Cerebellar cortex (tissue), 1 donor: ENCODE measurements at regions not wholly inside any gene's neighbourhood (a gene's known extent, or its start where the extent isn't known, plus 50 kb on each side); places are given as distances from the start of the nearest gene placed in this dataset.

ENCODE experiments used
- DNase-seq: peaks from one replicate; pipeline ENCODE4 v3.0.0-alpha.2; 2015; ENCODE audit warnings: low spot score

DNA sequence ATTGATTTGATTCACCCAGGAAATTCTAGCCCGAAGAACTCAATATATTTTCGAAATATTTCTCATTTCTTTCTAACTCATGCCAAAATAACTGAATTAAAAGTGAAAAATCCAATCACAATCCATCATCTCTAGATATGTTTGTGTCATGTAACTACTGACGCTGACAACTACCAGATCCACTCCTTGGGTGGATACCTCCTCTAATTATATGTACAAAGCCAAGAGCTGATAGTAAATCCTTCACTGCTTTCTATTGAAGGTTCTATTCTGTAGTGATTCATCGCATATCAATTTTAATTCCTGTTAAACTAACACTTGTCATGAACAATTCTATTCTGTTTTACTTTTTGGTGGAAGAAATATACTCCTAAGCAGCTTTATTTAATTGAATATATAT is 1056.6 kb upstream of the NXPH2 start:
- no peak for DNase-seq

DNA sequence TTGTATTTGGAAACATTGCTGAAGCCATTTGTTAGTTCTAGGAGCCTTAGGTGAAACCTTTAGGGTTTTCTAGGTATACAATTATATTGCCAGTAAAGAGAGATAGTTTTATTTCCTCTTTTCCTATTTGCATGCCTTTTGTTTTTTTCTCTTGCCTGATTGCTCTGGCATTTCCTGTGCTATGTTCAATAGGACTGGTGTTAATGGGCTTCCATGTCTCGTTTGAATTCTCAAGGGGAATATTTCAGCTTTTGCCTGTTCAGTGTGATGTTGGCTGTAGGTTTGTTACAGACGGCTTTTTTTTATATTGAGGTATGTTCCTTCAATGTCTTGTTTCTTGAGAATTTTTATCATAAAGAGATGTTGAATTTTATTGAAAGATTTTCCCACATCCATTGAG is 1054.9 kb upstream of the NXPH2 start:
- DNase-seq = no peak

DNA sequence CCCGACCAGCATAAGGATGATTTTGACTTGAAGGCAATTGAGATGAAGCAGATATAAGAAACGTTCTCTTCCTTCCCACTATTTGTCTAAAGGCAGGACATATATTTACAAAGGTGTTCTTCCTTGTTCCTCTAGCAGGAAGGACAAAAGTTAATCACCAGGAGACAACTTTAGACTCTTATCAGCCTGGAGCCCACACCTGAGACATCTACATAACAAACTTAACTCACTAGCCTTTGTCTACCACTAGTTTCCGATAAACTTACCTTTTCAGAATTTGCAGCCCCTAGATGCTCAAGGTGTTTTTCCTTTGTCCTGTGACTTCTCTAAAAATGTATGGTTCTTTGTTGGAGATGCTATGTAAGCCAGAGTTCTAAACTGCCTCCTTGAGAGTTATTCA is 1047.8 kb upstream of the NXPH2 start:
- no peak for DNase-seq

DNA sequence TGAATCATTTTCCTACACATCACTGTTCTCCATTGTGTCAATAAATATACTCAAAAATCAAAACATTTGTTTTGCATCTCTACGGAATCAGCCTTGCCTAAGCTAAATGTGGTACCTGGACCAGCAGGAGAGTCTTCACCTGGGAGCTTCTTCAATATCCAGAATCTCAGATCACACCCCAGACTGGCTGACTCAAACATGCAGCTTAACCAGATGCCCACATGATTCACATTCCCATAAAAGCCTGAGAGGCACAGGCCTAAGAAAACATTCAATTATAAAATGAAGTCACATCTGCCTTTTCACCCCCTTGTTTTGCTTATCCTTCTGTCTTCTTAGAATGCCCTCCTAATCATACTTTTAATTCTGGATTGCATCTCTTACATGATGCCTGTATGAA is 1045.5 kb upstream of the NXPH2 start:
- DNase-seq = no peak

DNA sequence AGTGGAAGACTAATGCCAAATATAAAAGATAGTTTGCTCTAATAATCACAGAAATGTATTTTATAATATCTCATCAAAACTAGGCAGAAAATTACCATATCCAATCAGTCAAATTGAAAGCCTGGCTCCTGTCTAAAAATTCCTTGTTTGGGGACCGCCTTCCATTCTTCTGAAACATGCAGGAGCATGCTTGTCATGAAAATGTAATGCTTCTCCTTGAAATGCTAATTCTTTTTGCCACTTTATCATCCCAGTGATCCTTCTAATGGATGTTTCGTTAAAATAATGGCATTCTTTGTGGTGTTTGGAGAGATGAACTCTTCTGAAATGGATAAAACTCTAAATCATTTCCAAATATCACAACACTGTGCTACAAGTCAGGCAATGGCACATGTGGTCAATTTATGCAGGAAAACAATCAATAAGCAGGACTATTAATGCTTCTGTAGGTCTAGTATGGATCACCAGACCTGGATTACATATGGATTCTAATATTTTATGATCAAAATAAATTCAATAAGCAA is 1039.1 kb upstream of the NXPH2 start:
- no peak for DNase-seq

DNA sequence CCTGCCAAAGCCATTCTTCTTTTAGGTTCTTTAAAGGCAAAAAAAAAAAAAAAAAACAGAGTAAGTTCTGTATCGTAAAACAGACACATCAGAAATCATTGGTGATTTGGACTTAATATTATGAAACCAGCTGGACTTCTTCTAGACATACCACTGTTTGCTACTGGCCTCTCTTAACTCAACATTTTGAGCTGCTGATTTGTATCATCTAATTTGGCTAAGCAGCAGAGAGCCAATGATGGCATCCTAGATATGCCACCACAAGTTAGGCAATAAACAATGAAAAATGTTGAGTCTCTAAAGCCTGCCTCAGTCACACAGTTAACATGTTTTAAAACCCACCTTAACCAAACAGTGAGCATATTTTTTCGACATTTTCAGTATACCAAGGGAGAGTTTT is 1034.3 kb upstream of the NXPH2 start:
- DNase-seq = no peak

DNA sequence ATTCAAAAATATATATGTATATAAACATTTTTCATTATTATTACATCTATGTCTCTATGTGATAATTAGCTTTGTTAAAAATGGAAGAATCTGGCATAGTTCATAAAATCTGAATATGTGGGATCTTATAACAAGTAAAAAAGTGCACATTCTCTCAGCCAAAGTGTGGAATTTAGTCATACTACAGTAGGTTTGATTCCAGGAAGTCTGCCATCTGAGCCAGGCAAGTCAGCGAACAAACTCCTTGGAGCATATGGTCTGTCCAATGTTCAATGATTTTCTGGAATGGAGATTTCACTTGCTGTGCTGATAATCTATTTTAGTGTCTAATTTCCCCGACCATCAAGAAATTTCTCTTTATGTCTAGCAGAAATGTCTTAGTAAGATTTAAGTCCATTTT is 1033.2 kb upstream of the NXPH2 start:
- DNase-seq = peak; percentile 21

DNA sequence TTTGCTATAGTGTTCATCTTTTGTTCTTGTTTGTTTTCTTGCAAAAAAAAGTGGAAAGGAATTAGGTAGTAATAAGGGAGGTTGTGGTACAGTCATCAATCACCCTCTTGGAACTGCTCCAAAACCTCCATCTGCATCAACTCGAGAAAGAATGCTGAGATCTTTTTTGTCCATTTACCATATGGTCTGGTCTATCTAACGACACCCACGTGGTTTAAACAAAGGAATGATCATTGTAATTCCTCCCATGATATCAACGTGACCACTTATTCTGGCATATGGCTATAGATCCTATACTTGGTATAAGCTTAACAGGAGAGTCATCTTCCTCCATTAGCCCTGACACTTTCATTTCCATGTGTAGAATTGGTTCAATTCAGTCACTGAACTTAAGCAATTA is 1025.3 kb upstream of the NXPH2 start:
- no peak for DNase-seq

DNA sequence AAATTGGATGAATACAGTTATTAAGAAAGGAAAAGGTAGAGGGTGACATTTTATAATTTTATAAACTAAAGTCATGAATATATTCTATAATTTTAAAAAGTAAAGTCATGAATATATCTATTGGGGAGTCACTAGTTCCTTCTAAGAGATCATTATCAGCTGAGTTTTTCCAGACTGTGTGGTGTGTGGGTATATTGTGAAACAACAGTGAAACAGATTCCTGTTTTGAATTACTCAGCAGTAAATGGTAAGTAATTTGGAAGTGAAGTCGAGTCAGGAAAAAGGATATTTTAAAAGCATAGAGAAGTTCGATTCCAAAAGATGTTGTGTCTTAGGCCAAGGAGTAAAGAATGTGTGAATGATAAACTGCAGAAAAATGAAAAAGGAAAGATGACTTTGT is 1018.2 kb upstream of the NXPH2 start:
- DNase-seq = no peak

DNA sequence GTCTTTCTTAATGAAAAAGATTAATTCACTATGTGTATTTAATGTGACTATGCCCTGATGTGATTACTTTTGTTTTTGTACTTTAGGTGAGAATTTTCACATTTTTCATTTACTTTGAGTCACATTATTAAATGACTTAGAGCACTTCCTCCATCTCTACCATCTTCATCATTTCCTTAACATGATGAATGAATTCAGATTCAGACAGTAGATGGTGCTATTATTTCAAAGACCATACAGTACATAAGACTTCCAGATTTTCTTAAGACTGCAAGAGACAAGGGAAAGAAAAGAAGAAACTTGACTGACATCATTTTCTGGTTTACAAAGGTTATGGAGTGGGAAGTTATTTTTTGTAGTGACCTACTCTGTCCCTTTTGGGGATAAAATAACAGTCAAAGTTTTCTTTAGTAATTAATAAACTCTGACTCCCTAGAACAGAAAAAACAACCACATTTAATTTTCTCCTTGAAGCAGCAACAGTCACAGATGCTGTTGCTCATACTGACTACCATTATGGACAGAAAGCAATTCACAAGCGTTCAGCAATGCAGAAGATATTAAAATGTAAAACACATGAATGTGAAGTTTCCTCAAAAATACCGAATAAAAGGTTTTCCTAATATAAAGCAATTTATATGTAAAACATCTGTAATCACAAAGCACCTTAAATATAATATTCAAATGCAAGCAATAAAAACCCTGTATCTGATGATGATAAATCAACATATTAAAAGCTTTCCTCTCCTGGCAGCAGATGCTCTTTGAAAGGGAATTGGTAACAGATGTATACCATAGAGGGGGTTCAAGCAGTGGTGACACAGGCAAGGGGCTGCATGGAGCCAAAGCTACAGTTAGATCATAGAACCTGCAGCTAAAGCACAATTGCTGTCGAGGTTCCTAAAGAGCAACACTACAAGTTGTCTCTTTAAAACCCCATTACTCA is 1010.9 kb upstream of the NXPH2 start:
- peak; percentile 64 for DNase-seq

DNA sequence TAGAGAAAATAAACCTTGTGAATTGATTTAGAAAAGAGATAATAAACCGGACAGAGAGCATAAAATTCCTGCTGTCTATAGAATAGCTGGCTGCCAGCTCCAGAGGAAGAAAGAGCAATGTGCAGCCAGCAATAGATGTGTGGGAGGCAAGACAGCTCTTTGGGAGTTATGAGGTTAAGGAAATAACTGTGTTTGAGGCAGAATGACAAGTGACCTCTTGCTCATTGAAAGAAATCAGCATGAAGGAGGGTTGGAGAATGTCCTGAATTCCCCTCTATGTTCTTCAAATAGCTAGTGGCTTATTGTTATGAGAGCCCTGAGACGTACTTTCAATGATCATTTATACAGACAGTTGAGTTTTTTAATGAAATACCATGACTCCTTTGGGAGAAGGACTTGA is 1009.9 kb upstream of the NXPH2 start:
- no peak for DNase-seq

DNA sequence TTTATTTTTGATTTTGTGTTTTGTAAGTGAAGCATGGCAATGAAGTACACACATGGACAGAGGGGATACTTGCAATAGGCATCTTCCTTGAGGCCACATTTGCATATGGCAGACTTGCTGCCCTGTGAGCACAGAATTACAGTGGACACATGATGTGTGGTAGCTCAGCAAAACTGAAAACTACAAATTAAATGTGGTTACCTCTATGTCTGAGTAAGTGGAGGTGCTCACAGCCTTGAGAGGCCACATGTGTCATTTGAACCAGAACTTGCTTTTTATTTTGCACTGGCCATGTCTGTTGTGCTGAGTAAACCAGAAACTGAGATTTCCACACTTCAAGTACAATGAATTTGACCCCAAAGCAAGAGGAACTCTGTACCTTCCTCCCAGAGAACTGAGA is 998.5 kb upstream of the NXPH2 start:
- DNase-seq = no peak

DNA sequence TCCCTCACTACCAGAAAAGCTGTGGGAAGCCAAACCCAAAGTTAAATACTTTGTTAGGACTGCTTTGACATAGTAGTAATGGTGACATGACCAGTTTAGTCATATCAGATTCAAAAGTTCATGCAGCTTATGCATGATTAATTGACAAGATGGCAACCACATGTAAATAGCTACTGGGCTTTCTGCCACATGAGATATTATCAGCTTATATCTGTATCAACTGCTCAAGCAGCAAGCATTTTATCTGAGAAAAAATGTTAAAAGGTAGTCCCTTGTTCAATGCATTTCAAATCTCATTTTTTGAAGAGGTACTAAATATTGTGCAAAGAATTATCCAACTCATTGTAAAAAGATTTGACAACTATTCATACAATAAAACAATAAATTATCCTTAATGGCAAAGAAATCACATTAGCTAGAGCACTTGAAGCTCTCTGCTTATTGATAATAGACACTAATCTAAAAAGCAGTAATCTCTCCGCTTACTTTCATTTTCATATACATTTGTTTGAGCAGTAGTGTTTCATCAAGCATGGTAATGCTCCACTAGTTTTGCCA is 993.6 kb upstream of the NXPH2 start:
- DNase-seq = no peak

DNA sequence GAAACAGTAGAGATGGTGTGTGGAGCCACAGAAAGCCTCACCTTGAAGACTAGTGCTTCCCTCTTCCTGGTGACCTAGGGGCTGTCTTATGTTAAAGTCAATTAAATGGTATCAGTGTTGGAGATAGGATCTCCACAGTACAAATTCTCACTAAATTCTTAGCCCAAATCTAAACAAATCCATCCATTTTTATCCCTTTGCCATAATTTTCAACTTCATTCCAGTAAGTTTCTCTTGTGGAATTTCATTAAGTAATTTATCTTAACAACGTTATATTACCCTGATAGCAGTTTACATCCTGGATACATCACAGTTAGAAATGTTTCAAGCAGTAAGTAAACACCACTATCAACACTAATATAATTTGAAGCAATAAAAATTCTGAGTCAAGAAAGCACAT is 989.4 kb upstream of the NXPH2 start:
- no peak for DNase-seq

DNA sequence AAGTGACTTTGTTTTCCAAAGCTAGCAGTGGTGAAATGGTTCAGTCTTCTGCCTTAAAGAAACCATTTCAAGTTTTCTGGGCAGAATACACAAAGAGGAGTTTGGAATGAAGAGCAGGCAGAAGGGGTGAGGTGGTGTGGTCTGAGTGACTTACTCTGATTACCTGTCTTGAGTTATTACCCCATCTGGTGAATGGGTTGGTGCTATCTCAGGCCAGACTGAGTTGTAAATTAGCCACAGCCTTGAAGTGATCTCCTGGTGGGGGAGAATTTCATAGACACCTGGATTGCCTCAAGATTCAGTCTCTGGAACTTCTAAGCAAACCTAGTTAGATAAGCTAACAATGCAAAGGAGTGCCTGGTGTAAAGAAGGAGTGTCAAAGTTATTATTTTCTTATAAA is 983.5 kb upstream of the NXPH2 start:
- no peak for DNase-seq

DNA sequence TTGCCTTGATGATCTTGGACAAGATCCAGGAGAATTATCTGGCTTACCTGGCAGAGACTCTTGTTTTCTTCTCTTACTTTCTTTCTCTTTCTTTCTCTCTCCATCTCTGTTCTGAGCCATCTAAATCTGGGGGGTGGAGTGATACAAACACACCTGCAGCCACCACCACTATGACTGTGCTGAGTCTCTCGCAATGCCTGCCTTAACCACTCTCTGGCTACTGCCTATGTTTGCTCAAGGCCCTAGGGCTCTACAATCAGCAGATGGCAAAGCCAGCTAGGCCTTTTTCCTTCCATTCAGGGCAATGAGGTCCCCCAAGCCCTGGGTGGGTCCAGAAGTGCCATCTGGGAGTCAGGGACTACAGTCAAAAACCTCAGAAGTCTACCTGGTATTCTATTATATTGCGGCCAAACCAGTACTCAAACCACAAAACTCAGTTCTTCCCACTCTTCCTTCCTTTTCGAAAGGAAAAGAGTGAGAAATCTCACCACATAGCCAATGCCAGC is 978.9 kb upstream of the NXPH2 start:
- DNase-seq = no peak

DNA sequence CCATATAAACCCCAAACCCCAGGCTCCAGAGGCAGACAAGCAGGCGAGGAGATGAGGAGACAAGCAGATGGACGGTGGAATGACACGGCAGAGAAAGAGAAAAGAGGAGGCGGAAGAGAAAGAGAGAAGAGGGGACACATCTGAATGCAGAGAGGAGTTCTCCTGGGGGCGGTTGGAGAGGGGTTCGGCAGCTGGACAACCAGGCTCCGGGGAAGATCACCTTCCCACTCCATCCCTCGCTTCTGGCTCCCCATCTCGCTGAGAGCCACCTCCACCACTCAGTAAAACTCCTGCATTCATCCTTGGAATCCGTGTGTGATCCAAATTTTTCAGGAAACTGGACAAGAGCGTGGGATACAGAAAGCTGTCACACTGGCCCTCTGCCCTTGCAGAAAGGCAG is 966.7 kb upstream of the NXPH2 start:
- DNase-seq = no peak

DNA sequence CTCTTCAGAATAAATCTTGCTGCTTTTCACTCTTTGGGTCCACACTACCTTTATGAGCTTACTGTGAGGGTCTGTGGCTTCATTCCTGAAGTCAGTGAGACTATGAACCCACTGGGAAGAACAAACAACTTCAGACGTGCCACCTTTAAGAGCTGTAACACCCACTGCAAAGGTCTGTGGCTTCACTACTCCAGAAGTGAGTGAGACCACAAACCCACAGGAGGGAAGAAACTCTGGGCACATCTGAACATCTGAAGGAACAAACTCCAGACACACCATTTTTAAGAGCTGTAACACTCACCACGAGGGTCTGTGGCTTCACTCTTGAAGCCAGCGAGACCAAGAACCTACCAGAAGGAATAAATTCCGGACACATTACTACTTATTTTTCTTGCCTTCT is 964.1 kb upstream of the NXPH2 start:
- no peak for DNase-seq

DNA sequence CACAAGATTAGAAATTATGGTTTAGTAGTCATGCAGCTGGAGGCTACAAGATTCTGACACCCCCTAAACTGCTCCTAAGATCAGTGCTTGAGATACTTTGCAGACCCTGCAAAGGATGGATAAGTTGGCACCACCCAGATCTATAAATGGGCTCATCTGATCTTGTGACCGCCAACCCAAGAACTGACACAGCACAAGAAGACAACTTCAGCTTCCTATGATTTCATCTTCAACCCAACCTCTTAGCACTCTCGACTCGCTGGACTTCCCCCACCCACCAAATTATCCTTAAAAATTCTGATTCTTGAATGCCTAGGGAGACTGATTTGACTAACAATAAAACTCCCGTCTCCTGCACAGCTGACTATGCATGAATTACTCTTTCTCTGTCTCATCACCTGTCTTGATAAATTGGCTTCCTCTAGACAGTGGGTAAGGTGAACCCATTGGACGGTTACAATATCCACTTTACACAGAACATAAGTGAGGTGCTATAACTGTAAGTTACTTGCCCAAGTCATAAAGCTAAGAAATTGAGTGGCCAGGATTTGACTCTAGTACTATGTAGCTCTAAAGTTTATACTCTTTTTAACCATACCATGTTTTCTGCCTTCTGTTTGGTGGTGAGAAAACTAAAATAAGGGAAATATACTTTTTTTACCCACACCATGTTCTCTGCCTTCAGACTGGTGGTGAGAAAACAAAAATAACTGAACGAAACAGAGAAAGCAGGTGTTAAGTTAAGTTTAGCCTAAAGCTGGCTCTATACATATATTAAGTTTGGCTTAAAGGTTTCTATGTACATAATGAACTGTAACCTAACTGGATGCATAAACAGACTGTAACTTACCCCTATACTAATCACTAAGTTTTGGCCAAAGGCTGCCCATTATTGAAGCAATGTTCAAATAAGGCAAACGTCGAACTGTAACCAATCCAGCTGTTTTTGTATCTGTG is 962.3 kb upstream of the NXPH2 start:
- DNase-seq = no peak

DNA sequence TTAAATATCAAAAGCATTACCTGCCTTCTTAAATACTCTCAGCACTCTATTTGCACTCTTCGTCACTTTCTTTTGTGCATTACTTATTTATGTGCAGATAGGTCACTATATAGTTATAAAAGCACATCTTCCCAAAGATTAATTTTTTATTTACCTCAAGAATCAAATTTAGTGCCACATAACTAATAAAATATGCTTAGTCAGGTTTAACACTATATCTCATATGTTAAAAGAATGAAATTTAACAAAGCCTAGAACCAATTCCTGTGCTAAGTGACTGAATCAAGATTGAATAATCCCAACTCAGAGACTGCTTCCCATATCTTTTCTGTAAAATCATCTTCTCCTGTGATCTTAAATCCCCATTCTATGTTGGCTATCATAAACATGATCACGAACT is 957.5 kb upstream of the NXPH2 start:
- no peak for DNase-seq

DNA sequence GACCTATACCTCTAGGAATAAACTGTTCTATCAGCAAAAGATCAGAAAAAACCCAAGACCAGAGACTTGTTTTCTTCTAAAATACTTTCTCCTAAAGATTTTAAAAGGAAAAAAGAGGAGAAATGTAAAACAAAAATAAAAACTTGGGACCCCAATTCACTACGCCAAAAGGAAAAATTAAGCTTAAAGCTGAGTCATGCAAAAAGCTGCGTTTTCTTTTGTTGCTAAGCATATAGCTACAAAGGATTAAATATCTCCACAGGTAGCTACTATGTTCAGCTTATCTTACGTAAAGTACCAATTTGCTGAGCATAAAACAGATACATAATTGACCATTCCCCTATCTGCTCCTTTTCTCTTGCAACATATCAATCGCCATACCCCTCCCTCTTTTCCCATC is 950.0 kb upstream of the NXPH2 start:
- DNase-seq = no peak

DNA sequence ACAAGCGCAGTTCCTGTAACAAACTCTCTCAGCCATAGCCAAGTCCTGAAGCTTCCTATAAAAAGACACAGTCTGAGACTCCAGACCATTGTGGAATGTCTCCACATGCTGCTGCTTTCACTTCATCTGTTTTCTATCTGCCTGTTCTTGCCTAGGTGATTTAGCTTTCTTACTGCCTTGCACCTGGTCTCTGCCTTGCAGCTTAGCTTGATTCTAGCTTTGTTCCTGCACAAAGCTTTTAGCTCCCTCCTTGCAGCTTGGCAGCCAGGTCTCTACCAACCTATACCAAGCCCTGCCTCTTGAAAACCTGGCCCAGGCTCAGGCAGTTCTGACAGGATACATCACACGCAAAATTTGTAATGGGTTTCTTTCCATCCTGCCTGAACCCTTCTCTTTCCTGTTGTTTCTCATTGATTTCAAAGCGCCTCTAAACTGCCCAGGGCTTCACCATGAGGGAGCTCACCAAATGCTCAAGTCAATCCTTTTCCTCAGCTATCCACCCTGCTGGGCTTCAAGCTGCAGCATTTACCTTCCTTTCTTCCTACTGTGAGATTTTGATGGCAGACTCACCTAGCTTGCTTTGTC is 941.3 kb upstream of the NXPH2 start:
- DNase-seq = peak; percentile 86
